Activated naive CD4-positive, alpha-beta T cell treated with anti-CD3 and anti-CD28 coated beads for 36 hours (primary cell): ENCODE measurements at regions not wholly inside any gene's neighbourhood (a gene's known extent, or its start where the extent isn't known, plus 50 kb on each side); places are given as distances from the start of the nearest gene placed in this dataset.

Source experiments
- CTCF ChIA-PET: fragments of 350-600 bp; sonication (Branson Sonifier 250); formaldehyde crosslinking; loops from one replicate; lab custom pipeline; 2021; ENCODE audit warnings: antibody characterized with exemption; lab: Charles Lee
- DNase-seq: peaks from one replicate; pipeline ENCODE4 v3.0.0-alpha.2; 2020
- H3K27ac Mint-ChIP-seq: one replicate; pipeline ENCODE4 v1.8.0; 2021; ENCODE audit warnings: mild to moderate bottlenecking, mixed read lengths
- H3K27me3 Mint-ChIP-seq: one replicate; pipeline ENCODE4 v1.8.0; 2021; ENCODE audit warnings: low read depth, mixed read lengths
- H3K36me3 Mint-ChIP-seq: one replicate; pipeline ENCODE4 v1.8.0; 2021; ENCODE audit warnings: low read depth, mixed read lengths
- H3K4me1 Mint-ChIP-seq: one replicate; pipeline ENCODE4 v1.8.0; 2021; ENCODE audit warnings: low read depth, mixed read lengths
- H3K4me3 Mint-ChIP-seq: one replicate; pipeline ENCODE4 v1.8.0; 2021; ENCODE audit warnings: mild to moderate bottlenecking, moderate library complexity, mixed read lengths
- H3K9me3 Mint-ChIP-seq: one replicate; pipeline ENCODE4 v1.8.0; 2021; ENCODE audit warnings: mixed read lengths
- intact Hi-C: fragments of 100-400 bp; cut with micrococcal nuclease; formaldehyde crosslinking; loops from one replicate; pipeline ENCODE4 v1.15.1; 2023

- no peaks in the 10 kb centered on the region for H3K4me1 Mint-ChIP-seq
- intact Hi-C loops, result no loop called here
- no peak overlapping the region for H3K27ac Mint-ChIP-seq
- H3K36me3 Mint-ChIP-seq, result no peaks in the 10 kb centered on the region
- no peak for DNase-seq
- CTCF ChIA-PET, result interaction anchor here (0.5 kb wide), 1 partner anchor 46 kb away, joined by 3 read pairs; no protein-coding TSS in a partner anchor
- peaks cover 11% of the 10 kb centered on the region for H3K27me3 Mint-ChIP-seq
- H3K9me3 Mint-ChIP-seq, result peaks cover 1% of the 10 kb centered on the region
- H3K4me3 Mint-ChIP-seq, result no peak overlapping the region
Measured at GRCh38 chr1:97006044-97006661, 284.6 kb downstream of the PTBP2 start.

- H3K27me3 Mint-ChIP-seq, result peaks cover 11% of the 10 kb centered on the region
- CTCF ChIA-PET, result no interaction called here
- no peaks in the 10 kb centered on the region for H3K36me3 Mint-ChIP-seq
- H3K9me3 Mint-ChIP-seq, result no peaks in the 10 kb centered on the region
- no peaks in the 10 kb centered on the region for H3K4me1 Mint-ChIP-seq
- no peak overlapping the region for H3K27ac Mint-ChIP-seq
- no peak overlapping the region for H3K4me3 Mint-ChIP-seq
- no peak for DNase-seq
- intact Hi-C loops, result no loop called here
Measured at GRCh38 chr1:97007840-97008604, 286.4 kb downstream of the PTBP2 start.

- Mint-ChIP-seq H3K4me3 (no peak overlapping the region), H3K27me3 (peaks cover 4% of the 10 kb centered on the region), H3K9me3 (no peaks in the 10 kb centered on the region), H3K36me3 (no peaks in the 10 kb centered on the region), H3K27ac (no peak overlapping the region), H3K4me1 (no peaks in the 10 kb centered on the region)
- intact Hi-C loops, result no loop called here
- no peak for DNase-seq
- CTCF ChIA-PET, result no interaction called here
Measured at GRCh38 chr1:97010566-97011264, 289.1 kb downstream of the PTBP2 start.

- H3K27me3 Mint-ChIP-seq, result peaks cover 4% of the 10 kb centered on the region
- H3K36me3 Mint-ChIP-seq, result no peaks in the 10 kb centered on the region
- H3K4me1 Mint-ChIP-seq, result no peaks in the 10 kb centered on the region
- no peak overlapping the region for H3K4me3 Mint-ChIP-seq
- intact Hi-C loops, result no loop called here
- H3K27ac Mint-ChIP-seq, result no peak overlapping the region
- no peak for DNase-seq
- CTCF ChIA-PET, result no interaction called here
- H3K9me3 Mint-ChIP-seq, result no peaks in the 10 kb centered on the region
Measured at GRCh38 chr1:97013136-97013535, 291.6 kb downstream of the PTBP2 start.

GRCh38 chr1:97013941-97014340 is 292.4 kb downstream of the PTBP2 start:
- no peaks in the 10 kb centered on the region for H3K36me3 Mint-ChIP-seq
- peaks cover 3% of the 10 kb centered on the region for H3K27me3 Mint-ChIP-seq
- no peak overlapping the region for H3K27ac Mint-ChIP-seq
- no peak for DNase-seq
- intact Hi-C loops, result no loop called here
- H3K4me3 Mint-ChIP-seq, result no peak overlapping the region
- CTCF ChIA-PET, result no interaction called here
- no peaks in the 10 kb centered on the region for H3K9me3 Mint-ChIP-seq
- no peaks in the 10 kb centered on the region for H3K4me1 Mint-ChIP-seq

- H3K4me1 Mint-ChIP-seq, result no peaks in the 10 kb centered on the region
- no peak overlapping the region for H3K4me3 Mint-ChIP-seq
- intact Hi-C loops, result no loop called here
- peaks cover 4% of the 10 kb centered on the region for H3K27me3 Mint-ChIP-seq
- H3K36me3 Mint-ChIP-seq, result no peaks in the 10 kb centered on the region
- DNase-seq, result no peak
- H3K9me3 Mint-ChIP-seq, result no peaks in the 10 kb centered on the region
- no peak overlapping the region for H3K27ac Mint-ChIP-seq
- CTCF ChIA-PET, result no interaction called here
Measured at GRCh38 chr1:97014426-97014825, 292.8 kb downstream of the PTBP2 start.

- Mint-ChIP-seq H3K27me3 (peaks cover 4% of the 10 kb centered on the region), H3K4me1 (no peaks in the 10 kb centered on the region), H3K4me3 (no peak overlapping the region), H3K36me3 (no peaks in the 10 kb centered on the region), H3K27ac (no peak overlapping the region), H3K9me3 (no peaks in the 10 kb centered on the region)
- CTCF ChIA-PET, result no interaction called here
- DNase-seq, result no peak
- intact Hi-C loops, result no loop called here
Measured at GRCh38 chr1:97017895-97018294, 296.3 kb downstream of the PTBP2 start.
